HuH-7.5 (cell line): ENCODE measurements at regions not wholly inside any gene's neighbourhood (a gene's known extent, or its start where the extent isn't known, plus 50 kb on each side); places are given as distances from the start of the nearest gene placed in this dataset.
"Not testable (repeated sequence)": the region's sequence is repeated elsewhere in the genome, so short reads cannot be mapped to it uniquely, and the experiment has no call there.

Experiments
- DNase-seq: peaks from one replicate; pipeline ENCODE4 v3.0.0; 2011; ENCODE audit warnings: low spot score

DNA sequence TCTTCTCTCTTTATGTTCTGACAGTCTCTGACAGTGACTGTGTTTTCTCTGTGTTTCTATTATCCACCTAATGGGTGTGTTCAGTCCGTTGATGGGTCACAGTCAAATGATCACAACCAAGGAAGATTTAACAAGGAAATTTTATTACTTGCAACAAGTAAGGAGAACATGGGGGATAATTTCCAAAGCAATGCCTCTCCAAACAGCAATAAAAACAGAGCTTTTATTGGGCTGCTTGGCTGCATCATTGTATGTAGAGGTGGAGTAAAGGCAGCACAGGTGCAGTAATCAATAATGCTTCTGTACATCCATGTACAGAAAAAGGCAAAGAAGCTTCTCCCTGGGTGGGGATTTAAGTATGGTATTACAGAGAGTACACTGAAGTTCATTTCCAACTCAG is 1525.6 kb downstream of the REEP3 start:
- no peak for DNase-seq

DNA sequence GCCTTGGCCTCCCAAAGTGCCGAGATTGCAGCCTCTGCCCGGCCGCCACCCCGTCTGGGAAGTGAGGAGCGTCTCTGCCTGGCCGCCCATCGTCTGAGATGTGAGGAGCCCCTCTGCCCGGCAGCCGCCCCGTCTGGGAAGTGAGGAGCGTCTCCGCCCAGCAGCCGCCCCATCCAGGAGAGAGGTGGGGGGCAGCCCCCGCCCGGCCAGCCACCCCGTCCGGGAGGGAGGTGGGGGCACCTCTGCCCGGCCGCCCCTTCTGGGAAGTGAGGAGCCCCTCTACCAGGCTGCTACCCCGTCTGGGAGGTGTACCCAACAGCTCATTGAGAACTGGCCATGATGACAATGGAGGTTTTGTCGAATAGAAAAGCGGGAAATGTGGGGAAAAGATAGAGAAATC is 1530.9 kb downstream of the REEP3 start:
- DNase-seq, result not testable (repeated sequence)

- DNase-seq, result not testable (repeated sequence)
Measured at GRCh38 chr10:65053397-65053796, 1532.2 kb downstream of the REEP3 start.

GRCh38 chr10:65053831-65054351 is 1532.7 kb downstream of the REEP3 start:
- DNase-seq, result not testable (repeated sequence)

DNA sequence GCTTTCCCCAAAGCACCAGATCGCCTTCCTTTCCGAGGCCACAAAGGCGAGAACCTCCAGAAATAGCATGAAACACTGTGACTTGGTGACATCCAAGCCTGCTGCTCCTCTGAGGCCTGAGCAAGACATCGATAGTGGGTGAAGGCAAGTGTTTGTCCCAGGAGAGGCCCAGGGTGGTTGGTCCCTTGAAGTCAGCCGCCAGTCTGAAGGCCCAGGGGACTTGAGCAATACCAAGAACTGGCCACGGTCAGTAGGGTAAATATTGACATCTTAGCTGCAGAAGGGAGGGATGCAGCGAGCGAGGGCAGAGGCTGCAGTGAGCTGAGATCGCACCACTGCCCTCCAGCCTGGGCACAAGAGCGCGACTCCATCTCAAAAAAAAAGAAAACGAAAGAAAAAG is 1533.5 kb downstream of the REEP3 start:
- not testable (repeated sequence) for DNase-seq

DNA sequence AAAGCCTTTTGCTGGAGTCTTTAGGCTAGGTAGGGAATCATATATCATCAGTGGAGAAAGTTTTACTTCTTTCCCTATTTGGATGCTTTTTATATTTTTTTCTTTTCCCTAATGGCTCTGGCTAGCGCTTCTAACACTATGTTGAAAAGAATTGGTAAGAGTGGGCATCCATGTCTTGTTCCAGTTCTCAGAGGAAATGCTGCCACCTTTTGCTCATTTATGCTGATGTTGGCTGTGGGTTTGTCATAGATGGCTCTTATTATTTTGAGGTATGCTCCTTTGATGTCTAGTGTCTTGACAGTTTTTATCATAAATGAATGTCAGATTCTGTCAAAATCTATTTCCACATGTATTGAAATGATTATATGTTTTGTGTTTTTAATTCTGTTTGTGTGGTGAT is 1544.1 kb downstream of the REEP3 start:
- DNase-seq, result no peak

DNA sequence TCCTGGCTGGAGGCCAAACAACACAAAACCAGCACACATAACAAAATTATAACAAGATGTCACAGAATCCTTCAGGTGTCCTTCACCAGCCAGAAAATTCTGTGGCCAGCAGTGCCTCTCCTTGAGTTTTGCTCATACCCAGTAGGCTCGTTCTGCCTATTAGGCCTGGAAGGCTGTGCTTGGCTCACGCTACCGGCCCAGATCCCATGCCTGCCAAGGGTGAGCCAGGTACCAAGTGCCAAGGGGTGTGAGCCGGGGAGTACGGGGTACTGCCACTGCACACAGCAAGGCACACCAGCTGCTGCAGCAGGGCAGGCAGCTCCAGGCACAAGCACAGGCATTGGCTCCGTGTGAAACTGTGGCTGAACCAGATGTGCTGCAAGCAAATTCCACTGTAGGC is 1562.0 kb downstream of the REEP3 start:
- DNase-seq, result no peak

- DNase-seq, result no peak
Measured at GRCh38 chr10:65090991-65091390, 1569.8 kb downstream of the REEP3 start.

- no peak for DNase-seq
Measured at GRCh38 chr10:65100146-65100545, 1578.9 kb downstream of the REEP3 start.

GRCh38 chr10:65100881-65101280 is 1579.7 kb downstream of the REEP3 start:
- not testable (repeated sequence) for DNase-seq

DNA sequence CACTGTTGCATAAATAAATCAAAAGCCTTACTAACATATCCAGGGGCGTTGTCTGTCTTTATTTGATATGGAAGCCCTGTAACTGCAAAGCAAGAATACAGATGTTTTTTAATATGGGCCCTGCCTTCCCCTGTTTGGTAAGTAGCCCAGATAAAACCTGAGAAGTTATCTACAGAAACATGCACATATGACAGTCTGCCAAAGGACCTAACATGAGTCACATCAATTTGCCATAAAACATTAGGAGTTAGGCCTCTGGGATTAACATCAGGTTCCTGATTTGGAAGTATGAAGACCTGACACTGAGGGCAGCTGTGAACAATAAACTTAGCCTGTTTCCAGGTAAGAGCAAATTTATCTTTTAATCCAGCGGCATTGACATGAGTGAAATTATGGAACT is 1588.8 kb downstream of the REEP3 start:
- DNase-seq, result no peak

DNA sequence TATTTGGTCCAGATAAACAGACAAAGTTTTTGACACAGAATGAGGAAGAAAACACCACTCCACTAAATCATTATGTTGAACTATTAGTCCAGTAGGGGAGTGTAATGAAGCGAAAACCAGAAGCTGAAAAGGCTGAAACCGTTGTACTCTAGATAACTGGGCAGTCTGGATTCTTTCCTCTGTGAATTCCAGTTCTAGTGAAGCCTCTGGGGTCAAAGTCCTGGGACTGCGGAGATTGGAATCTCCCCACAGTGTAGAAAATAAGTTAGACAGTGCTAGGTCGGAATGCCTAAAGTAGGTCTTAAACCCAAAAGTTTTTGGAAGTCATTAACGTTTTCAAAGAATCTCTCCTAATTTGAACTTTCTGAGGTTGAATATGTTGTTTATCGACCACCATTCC is 1589.9 kb downstream of the REEP3 start:
- not testable (repeated sequence) for DNase-seq

- no peak for DNase-seq
Measured at GRCh38 chr10:65112573-65112972, 1591.4 kb downstream of the REEP3 start.

DNA sequence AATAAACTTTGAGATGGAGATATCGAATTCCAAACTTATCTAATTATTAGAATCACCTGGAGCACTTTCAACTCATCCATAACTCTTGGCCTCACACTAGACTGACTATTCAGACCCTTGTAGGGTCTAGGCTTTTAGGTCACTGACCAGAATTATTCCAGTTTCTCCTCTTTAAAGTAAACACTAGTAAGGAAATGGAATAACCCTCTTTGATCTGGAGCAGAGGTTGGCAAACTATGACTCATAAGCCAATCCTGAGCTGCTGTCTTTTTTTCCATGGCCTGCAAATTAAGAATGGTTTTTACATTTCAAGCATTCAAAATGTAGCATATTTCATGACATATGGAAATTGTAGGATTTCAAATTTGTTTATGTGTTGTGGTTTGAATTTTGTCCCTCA is 1601.9 kb downstream of the REEP3 start:
- DNase-seq, result no peak

DNA sequence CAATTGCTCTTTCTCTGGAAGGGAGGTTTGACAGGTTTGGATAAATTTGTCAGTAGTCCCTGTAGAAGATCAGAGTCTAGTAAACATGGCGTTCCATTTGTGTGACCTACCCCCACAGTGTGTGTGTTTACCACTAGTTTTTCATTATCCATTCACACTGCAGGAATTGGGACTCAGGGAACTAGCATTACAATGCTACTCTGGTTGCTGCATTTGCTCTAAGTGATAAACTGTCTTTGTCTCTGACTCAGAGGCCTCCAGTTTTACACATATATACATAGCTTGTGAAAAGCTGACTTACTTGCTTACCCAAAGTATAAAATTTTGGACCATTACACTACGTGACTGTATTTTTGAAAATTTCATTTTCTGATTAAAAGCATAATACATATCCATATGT is 1604.0 kb downstream of the REEP3 start:
- no peak for DNase-seq

GRCh38 chr10:65126288-65126687 is 1605.1 kb downstream of the REEP3 start:
- no peak for DNase-seq

DNA sequence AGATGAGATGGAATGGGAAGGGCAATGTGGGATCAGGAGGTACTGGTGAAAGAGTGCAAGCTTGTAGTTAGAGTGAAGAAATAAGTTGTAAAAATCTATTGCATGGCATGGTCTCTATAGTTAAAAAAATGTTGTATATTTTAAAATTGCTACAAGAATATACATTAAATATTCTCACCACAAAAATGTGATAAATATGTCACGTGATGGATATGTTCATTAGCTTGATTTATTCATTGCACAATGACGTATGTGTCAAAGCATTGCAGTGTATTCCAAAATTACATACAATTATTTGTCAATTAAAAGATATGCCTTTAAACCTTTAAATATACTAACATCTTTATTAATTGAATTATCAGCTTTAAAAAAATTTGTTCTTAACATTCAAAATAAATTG is 1607.1 kb downstream of the REEP3 start:
- DNase-seq, result no peak

DNA sequence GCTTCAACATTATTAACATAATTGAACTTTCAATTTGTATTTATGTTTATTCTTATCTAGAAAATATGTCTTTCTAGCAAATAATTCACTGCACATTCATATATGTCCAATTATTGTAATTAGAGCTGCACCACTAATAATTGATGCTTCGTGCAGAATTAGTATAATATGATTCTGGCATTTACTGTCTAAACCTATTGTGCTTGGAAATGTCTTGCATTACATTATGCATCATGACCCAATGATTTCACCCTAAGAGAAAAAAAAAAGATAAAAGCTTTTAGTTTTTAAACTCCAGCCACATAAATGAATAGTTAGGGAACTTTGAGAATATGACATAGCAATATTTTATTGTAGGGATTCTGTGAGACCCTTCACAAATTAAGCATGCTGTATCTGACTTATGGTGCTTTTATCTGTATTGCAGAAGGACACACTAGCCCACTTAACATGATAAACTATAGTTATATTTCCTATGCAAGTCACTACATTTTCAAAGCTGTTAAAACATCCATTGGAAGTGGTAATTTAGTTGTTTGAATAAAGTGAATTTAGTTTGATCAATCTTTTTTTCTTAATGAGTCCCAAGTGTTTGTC is 1609.1 kb downstream of the REEP3 start:
- DNase-seq, result no peak

GRCh38 chr10:65133652-65134051 is 1612.5 kb downstream of the REEP3 start:
- no peak for DNase-seq

DNA sequence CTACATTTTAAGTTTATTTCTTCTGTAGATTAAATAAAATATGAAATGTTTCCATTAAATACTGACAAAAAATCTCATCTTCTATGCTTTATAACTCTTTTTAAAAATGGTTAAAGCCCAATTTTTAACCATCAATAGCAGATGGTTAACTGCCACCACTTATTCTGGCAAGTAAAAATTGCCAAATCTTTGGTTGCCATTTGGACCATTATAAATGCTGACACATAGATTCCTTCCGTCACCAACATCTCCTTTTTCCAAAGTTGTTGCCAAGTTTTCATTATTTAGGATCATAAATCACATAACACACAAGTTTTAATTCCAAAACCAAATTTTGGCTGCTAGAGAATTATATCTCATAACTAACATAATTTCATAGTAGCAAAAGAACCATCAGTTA is 1614.3 kb downstream of the REEP3 start:
- no peak for DNase-seq

DNA sequence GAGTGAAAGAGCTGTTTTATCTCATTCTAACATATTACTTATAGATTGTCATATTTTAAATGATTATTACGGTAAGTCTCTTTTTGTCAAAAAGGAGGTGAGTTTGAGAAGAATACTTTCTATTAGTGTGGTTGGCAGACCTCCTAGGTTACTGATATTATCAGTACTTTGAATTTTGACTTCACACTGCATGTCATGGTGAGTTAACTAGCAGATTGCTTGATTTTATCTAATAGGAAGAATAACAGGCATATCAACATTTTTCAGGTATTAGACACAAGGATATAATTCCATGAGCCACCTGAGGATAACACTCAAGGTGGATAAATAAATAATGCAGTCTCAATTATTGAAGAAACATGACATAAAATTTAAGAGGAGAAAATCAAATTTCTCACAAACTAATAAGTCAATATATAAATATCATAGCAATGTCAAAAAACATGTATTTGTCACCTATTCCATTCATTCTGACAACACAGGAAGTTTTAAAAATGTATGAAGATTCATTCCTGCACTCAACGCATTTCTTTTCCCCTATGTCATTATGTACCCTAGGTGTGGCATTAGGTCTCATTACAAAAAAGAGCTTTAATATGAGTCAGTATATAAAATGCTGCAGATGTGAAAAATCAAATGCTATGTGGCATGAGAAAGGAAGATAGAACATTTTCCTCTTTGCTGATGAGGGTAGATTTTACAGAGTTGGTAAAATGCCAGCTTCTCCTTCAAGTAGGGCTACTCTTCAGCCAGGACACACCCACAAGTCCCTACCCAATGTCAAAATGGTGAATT is 1621.6 kb downstream of the REEP3 start:
- no peak for DNase-seq

DNA sequence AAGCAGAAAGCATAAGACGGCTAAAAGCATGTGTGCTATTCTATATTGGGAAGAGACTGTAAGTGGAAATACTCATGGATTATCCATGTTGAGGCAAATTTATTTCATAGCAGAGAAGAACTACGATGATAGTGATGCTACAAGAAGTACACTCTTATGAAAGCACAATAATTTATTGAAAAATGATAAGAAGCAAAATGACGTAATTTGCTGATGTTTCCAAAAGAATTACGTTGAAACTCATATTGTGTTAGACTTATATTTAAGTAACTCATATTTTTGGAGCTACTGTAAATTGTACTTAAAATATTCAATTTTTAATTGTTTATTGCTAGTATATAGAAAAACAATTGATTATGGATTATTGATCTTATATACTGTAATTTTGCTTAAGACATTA is 1622.5 kb downstream of the REEP3 start:
- DNase-seq, result no peak

DNA sequence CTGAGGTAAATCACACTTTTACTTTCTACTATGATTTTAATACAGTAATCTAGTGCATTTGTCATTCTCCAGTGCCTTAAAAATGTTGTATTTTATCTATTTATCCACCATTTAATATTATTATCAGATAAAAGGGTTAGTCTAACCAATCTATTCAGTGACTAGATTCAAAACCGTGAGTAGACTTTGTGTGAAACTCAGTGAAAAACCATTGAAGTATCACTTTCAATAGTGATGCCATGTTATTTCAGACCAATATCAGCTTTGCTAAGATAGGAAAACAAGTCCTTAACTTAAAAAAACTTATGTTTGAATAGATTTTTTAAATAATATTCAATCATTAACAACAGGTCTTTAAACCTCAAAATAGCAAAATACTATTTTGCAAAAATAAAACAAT is 1628.7 kb downstream of the REEP3 start:
- DNase-seq, result no peak

- no peak for DNase-seq
Measured at GRCh38 chr10:65166272-65166671, 1645.1 kb downstream of the REEP3 start.
